Prostate gland (tissue), 2 donors: ENCODE measurements at regions not wholly inside any gene's neighbourhood (a gene's known extent, or its start where the extent isn't known, plus 50 kb on each side); places are given as distances from the start of the nearest gene placed in this dataset.

Source experiments
- DNase-seq: peaks from one replicate; pipeline ENCODE4 v3.0.0-alpha.2; 2019; ENCODE audit warnings: low spot score
- H3K27ac ChIP-seq, 2 donors: fragments of 200-600 bp; sonication (generic); 2 replicates each; pipeline ENCODE4 v1.5.1; 2017 to 2019
- H3K27me3 ChIP-seq: fragments of 200-600 bp; sonication (generic); replicated peaks from 2 replicates; pipeline ENCODE4 v1.5.1; 2019; ENCODE audit not compliant: insufficient read depth
- H3K36me3 ChIP-seq, 2 donors: fragments of 200-600 bp; sonication (generic); 1 replicate in 1 of 2; 2 replicates in 1 of 2; pipeline versions ENCODE4 v1.5.1 to v1.8.1; 2017 to 2019
- H3K4me1 ChIP-seq: fragments of 200-600 bp; sonication (generic); replicated peaks from 2 replicates; pipeline ENCODE4 v1.5.1; 2019
- H3K4me3 ChIP-seq, 2 donors: fragments of 200-600 bp; sonication (generic); 2 replicates each; pipeline ENCODE4 v1.5.1; 2017 to 2019
- H3K9me3 ChIP-seq: fragments of 200-600 bp; sonication (generic); 2 replicates; pipeline ENCODE4 v1.5.1; 2017
- CTCF ChIP-seq, 4 experiments: fragments of 200-600 bp in 2 of 4; fragments of 450-650 bp in 2 of 4; sonication (generic) in 2 of 4; IDR thresholded peaks; 1 replicate in 3 of 4; 2 replicates in 1 of 4; pipeline ENCODE4 v1.5.1; 2016 to 2019; ENCODE audit warnings: antibody characterized with exemption in 4 of 4, mild to moderate bottlenecking in 2 of 4, moderate library complexity in 2 of 4
- POLR2A ChIP-seq: fragments of 450-650 bp; IDR thresholded peaks from one replicate; pipeline ENCODE4 v1.6.1; 2016; ENCODE audit warnings: antibody characterized with exemption, mild to moderate bottlenecking
- POLR2AphosphoS5 ChIP-seq: sonication (generic); formaldehyde crosslinking; IDR thresholded peaks from one replicate; pipeline ENCODE4 v1.6.1; 2017; ENCODE audit warnings: antibody characterized with exemption
- WGBS: methylation state at CpG from one replicate; pipeline ENCODE4 v1.1.5; 2018; 5-methylcytosine and 5-hydroxymethylcytosine counted together
- intact Hi-C: fragments of 100-400 bp; cut with DNase I; formaldehyde crosslinking; loops from one replicate; pipeline ENCODE4 v1.14.2; 2022

GRCh38 chr15:92315144-92315543, 78.5 kb upstream of the ST8SIA2 start:
- Histone ChIP-seq H3K36me3 (no peaks in the 10 kb centered on the region), H3K4me1 (no peaks in the 10 kb centered on the region), H3K27me3 (no peaks in the 10 kb centered on the region), H3K9me3 (no peaks in the 10 kb centered on the region), H3K27ac (no peak overlapping the region), H3K4me3 (no peak overlapping the region)
- DNase-seq: no peak
- 90% methylated on average over 4 of the region's 4 CpGs for WGBS
- TF ChIP-seq CTCF (IDR thresholded peaks at IDR 0.05) (no peak), POLR2AphosphoS5 (no peak), POLR2A (no peak)
- intact Hi-C loops: no loop called here

- intact Hi-C loops: no loop called here
- WGBS: 69% methylated on average over 2 of the region's 2 CpGs
- DNase-seq: no peak
- no peak overlapping the region for H3K4me3 ChIP-seq
- no peaks in the 10 kb centered on the region for H3K4me1 ChIP-seq
- no peaks in the 10 kb centered on the region for H3K27me3 ChIP-seq
- no peak overlapping the region for H3K27ac ChIP-seq
- H3K9me3 ChIP-seq: no peaks in the 10 kb centered on the region
- TF ChIP-seq POLR2A: no peak
- no peaks in the 10 kb centered on the region for H3K36me3 ChIP-seq
Observed at GRCh38 chr15:92315595-92316211, 78.0 kb upstream of the ST8SIA2 start.

GRCh38 chr15:92316586-92317295, 76.9 kb upstream of the ST8SIA2 start:
- TF ChIP-seq POLR2AphosphoS5 (no peak), POLR2A (no peak), CTCF (IDR thresholded peaks at IDR 0.05) (no peak)
- H3K27ac ChIP-seq: no peak overlapping the region
- no peaks in the 10 kb centered on the region for H3K27me3 ChIP-seq
- DNase-seq: no peak
- no peaks in the 10 kb centered on the region for H3K36me3 ChIP-seq
- WGBS: 81% methylated on average over 14 of the region's 14 CpGs
- H3K9me3 ChIP-seq: no peaks in the 10 kb centered on the region
- no peak overlapping the region for H3K4me3 ChIP-seq
- intact Hi-C loops: no loop called here
- no peaks in the 10 kb centered on the region for H3K4me1 ChIP-seq

GRCh38 chr15:92320012-92320699, 73.5 kb upstream of the ST8SIA2 start:
- 86% methylated on average over 6 of the region's 6 CpGs for WGBS
- intact Hi-C loops: no loop called here
- no peak for DNase-seq
- Histone ChIP-seq H3K4me1 (no peaks in the 10 kb centered on the region), H3K27ac (no peak overlapping the region), H3K36me3 (no peaks in the 10 kb centered on the region), H3K9me3 (no peaks in the 10 kb centered on the region), H3K27me3 (no peaks in the 10 kb centered on the region), H3K4me3 (no peak overlapping the region)
- no peak for TF ChIP-seq CTCF (IDR thresholded peaks at IDR 0.05)
- TF ChIP-seq POLR2AphosphoS5: no peak
- no peak for TF ChIP-seq POLR2A

GRCh38 chr15:92322566-92323355, 70.9 kb upstream of the ST8SIA2 start:
- H3K27ac ChIP-seq: no peak overlapping the region
- 43% methylated on average over 13 of the region's 13 CpGs for WGBS
- no peak overlapping the region for H3K4me3 ChIP-seq
- no peaks in the 10 kb centered on the region for H3K4me1 ChIP-seq
- no peaks in the 10 kb centered on the region for H3K27me3 ChIP-seq
- no peak for DNase-seq
- intact Hi-C loops: no loop called here
- H3K36me3 ChIP-seq: no peaks in the 10 kb centered on the region
- H3K9me3 ChIP-seq: no peaks in the 10 kb centered on the region
- TF ChIP-seq CTCF (IDR thresholded peaks at IDR 0.05) (no peak), POLR2AphosphoS5 (no peak), POLR2A (no peak)
